GM12878 (cell line): ENCODE measurements at regions not wholly inside any gene's neighbourhood (a gene's known extent, or its start where the extent isn't known, plus 50 kb on each side); places are given as distances from the start of the nearest gene placed in this dataset.

ENCODE experiments used
- ATAC-seq: fragments of 200-7000 bp; cut with Tn5 transposase; 3 replicates; pipeline ENCODE4 v1.9.1; 2020; ENCODE audit warnings: mild to moderate bottlenecking, moderate library complexity
- BruUV-seq: library from RNA; stranded (reverse); fragments of 400-500 nt; replicated peaks from 2 replicates; lab custom pipeline; 2021; lab: Mats Ljungman, UMichigan
- CTCF ChIA-PET: fragments of 300-600 bp; sonication (Branson Sonifier 250); formaldehyde crosslinking; extraction: SDS; loops from one replicate; lab custom pipeline; 2021; ENCODE audit warnings: inconsistent platforms; lab: Yijun Ruan, JAX
- POLR2A ChIA-PET: fragments of 350-600 bp; formaldehyde crosslinking; extraction: SDS; loops from one replicate; lab custom pipeline; 2021; ENCODE audit warnings: inconsistent platforms; lab: Charles Lee
- RAD21 ChIA-PET: fragments of 300-600 bp; sonication (Branson Sonifier 250); formaldehyde crosslinking; loops from one replicate; lab custom pipeline; 2023; ENCODE audit warnings: antibody characterized with exemption; ENCODE audit not compliant: unreplicated experiment; lab: Charles Lee
- SMC1A ChIA-PET: fragments of 300-600 bp; sonication (Branson Sonifier 250); formaldehyde crosslinking; loops from one replicate; lab custom pipeline; 2023; ENCODE audit not compliant: unreplicated experiment, uncharacterized antibody; lab: Charles Lee
- DNase-seq: peaks from one replicate; pipeline ENCODE4 v3.0.0-alpha.2; 2011; ENCODE audit warnings: low read depth, low spot score
- FAIRE-seq: peaks from 3 replicates; lab custom pipeline; 2011; peaks lifted over from hg19 to GRCh38; lab: Jason Lieb, UNC
- H2AFZ ChIP-seq: 2 replicates; pipeline ENCODE4 v1.6.0; 2011; ENCODE audit warnings: low read depth, low read length, control low read depth; ENCODE audit not compliant: control insufficient read depth
- H3K27ac ChIP-seq: 2 replicates; pipeline ENCODE4 v1.5.1; 2011; ENCODE audit warnings: control low read depth; ENCODE audit not compliant: control insufficient read depth, insufficient read depth
- H3K27me3 ChIP-seq, 2 experiments: replicated peaks in 1 of 2; 2 replicates each; pipeline versions ENCODE4 v1.6.0 to v1.6.1; 2011; ENCODE audit warnings: low read length in 1 of 2; ENCODE audit not compliant: control insufficient read depth in 2 of 2, insufficient read depth in 2 of 2
- H3K36me3 ChIP-seq, 2 experiments: 2 replicates each; pipeline ENCODE4 v1.5.1; 2011; ENCODE audit warnings: low read length in 1 of 2; ENCODE audit not compliant: control insufficient read depth in 2 of 2, insufficient read depth in 2 of 2
- H3K4me1 ChIP-seq: 2 replicates; pipeline ENCODE4 v1.6.1; 2011; ENCODE audit warnings: mild to moderate bottlenecking, low read length, moderate library complexity, mixed read lengths; ENCODE audit not compliant: control insufficient read depth, insufficient read depth
- H3K4me2 ChIP-seq: 2 replicates; pipeline ENCODE4 v1.6.0; 2011; ENCODE audit warnings: control low read depth; ENCODE audit not compliant: control insufficient read depth, insufficient read depth
- H3K4me3 ChIP-seq: fragments of 200-600 bp; sonication (generic); 2 replicates; pipeline ENCODE4 v1.5.1; 2016
- H3K79me2 ChIP-seq: 2 replicates; pipeline ENCODE4 v1.6.0; 2011; ENCODE audit warnings: low read length; ENCODE audit not compliant: control insufficient read depth, insufficient read depth
- H3K9ac ChIP-seq: 2 replicates; pipeline ENCODE4 v1.8.0; 2011; ENCODE audit warnings: low read length, control low read depth, mixed read lengths; ENCODE audit not compliant: control insufficient read depth, insufficient read depth
- H3K9me3 ChIP-seq: replicated peaks from 3 replicates; pipeline ENCODE4 v1.5.1; 2011; ENCODE audit warnings: mild to moderate bottlenecking, low read length; ENCODE audit not compliant: control insufficient read depth, insufficient read depth
- H4K20me1 ChIP-seq: 2 replicates; pipeline ENCODE4 v1.6.0; 2011; ENCODE audit not compliant: control insufficient read depth, insufficient read depth
- KDM1A ChIP-seq: fragments of 200-600 bp; sonication (generic); IDR thresholded peaks from 2 replicates; pipeline ENCODE4 v1.6.1; 2016; ENCODE audit warnings: borderline replicate concordance
- KLF5 ChIP-seq: fragments of 450-650 bp; IDR thresholded peaks from 2 replicates; pipeline ENCODE4 v1.6.1; 2014; ENCODE audit warnings: mild to moderate bottlenecking; ENCODE audit not compliant: partially characterized antibody
- NFIC ChIP-seq: IDR thresholded peaks from 2 replicates; pipeline ENCODE4 v1.6.1; 2012; ENCODE audit warnings: low read depth, mild to moderate bottlenecking, inconsistent platforms, low read length, moderate library complexity
- NKRF ChIP-seq: fragments of 450-650 bp; conservative IDR thresholded peaks from 2 replicates; pipeline ENCODE4 v1.6.1; 2017; ENCODE audit warnings: mild to moderate bottlenecking, moderate library complexity
- NR2C2 ChIP-seq: IDR thresholded peaks from 2 replicates; pipeline ENCODE4 v1.6.1; 2011; ENCODE audit warnings: borderline replicate concordance, low read depth; ENCODE audit not compliant: control insufficient read depth, insufficient read length
- RAD21 ChIP-seq: IDR thresholded peaks from 2 replicates; pipeline ENCODE4 v1.6.1; 2011; ENCODE audit warnings: mild to moderate bottlenecking, low read depth, low read length, moderate library complexity; ENCODE audit not compliant: insufficient read depth
- TAF1 ChIP-seq: IDR thresholded peaks from 2 replicates; pipeline ENCODE4 v1.6.1; 2011; ENCODE audit warnings: mild to moderate bottlenecking, low read depth, low read length, borderline replicate concordance
- TBL1XR1 ChIP-seq: IDR thresholded peaks from 2 replicates; pipeline ENCODE4 v1.6.1; 2012; ENCODE audit warnings: low read depth, low read length, improper control_type of control experiment
- YBX1 ChIP-seq: fragments of 450-650 bp; IDR thresholded peaks from 2 replicates; pipeline ENCODE4 v1.6.1; 2016; ENCODE audit warnings: antibody characterized with exemption
- ZNF207 ChIP-seq: fragments of 450-650 bp; IDR thresholded peaks from 2 replicates; pipeline ENCODE4 v1.6.1; 2014; ENCODE audit warnings: antibody characterized with exemption, mild to moderate bottlenecking, borderline replicate concordance
- ZNF622 ChIP-seq: fragments of 450-650 bp; IDR thresholded peaks from 2 replicates; pipeline ENCODE4 v1.6.1; 2017; ENCODE audit warnings: mild to moderate bottlenecking, inconsistent platforms
- ZNF687 ChIP-seq: fragments of 450-650 bp; IDR thresholded peaks from 2 replicates; pipeline ENCODE4 v1.6.1; 2017; ENCODE audit warnings: mild to moderate bottlenecking, moderate library complexity
- WGBS: methylation state at CpG from one replicate; pipeline ENCODE4 v1.1.6; 2016; ENCODE audit warnings: low lambda C conversion rate; ENCODE audit not compliant: insufficient replicate concordance, insufficient coverage; ENCODE audit errors: missing lambda C conversion rate; 5-methylcytosine and 5-hydroxymethylcytosine counted together
- in situ Hi-C: fragments of 300-500 bp; cut with MboI; formaldehyde crosslinking; loops from 9 replicates; pipeline ENCODE4 v1.14.3; 2018; ENCODE audit warnings: mixed read lengths
- intact Hi-C: fragments of 100-400 bp; cut with micrococcal nuclease; formaldehyde crosslinking; loops from one replicate; pipeline ENCODE4 v1.14.2; 2022; ENCODE audit not compliant: unreplicated experiment

GRCh38 chr16:35255186-35255803, 1795.9 kb downstream of the TP53TG3F start:
- TF ChIP-seq RAD21: no peak
- TF ChIP-seq ZNF622: no peak
- no peak for TF ChIP-seq ZNF207
- no peak for TF ChIP-seq KDM1A
- no peak for TF ChIP-seq NFIC
- Histone ChIP-seq H2AFZ (no peak overlapping the region), H3K36me3 (no peaks in the 10 kb centered on the region), H3K4me1 (no peaks in the 10 kb centered on the region), H3K79me2 (no peaks in the 10 kb centered on the region), H3K27ac (no peak overlapping the region), H3K4me2 (no peak overlapping the region), H3K4me3 (no peak overlapping the region), H3K9ac (no peak overlapping the region), H3K27me3 (no peaks in the 10 kb centered on the region), H3K9me3 (no peaks in the 10 kb centered on the region; the same call in 2 of the 3 replicates), H4K20me1 (no peaks in the 10 kb centered on the region)
- no peak for DNase-seq
- intact Hi-C loops (no loop called here), in situ Hi-C loops (loop anchor here (25.0 kb wide), 4 partner anchors 107 to 882 kb away; no protein-coding TSS in a partner anchor)
- FAIRE-seq: no peak
- no peak for ATAC-seq
- RAD21 ChIA-PET: no interaction called here
- no TSS peak for BruUV-seq
- CTCF ChIA-PET: no interaction called here
- WGBS: 68% methylated on average over 29 of the region's 33 CpGs
- POLR2A ChIA-PET: no interaction called here
- SMC1A ChIA-PET: no interaction called here

- CTCF ChIA-PET: no interaction called here
- H3K4me3 ChIP-seq: no peak overlapping the region
- H3K4me1 ChIP-seq: no peaks in the 10 kb centered on the region
- in situ Hi-C loops: loop anchor here (25.0 kb wide), 4 partner anchors 106 to 881 kb away; no protein-coding TSS in a partner anchor
- ATAC-seq (no peak), FAIRE-seq (no peak), DNase-seq (no peak)
- RAD21 ChIA-PET: no interaction called here
- H4K20me1 ChIP-seq: no peaks in the 10 kb centered on the region
- intact Hi-C loops: no loop called here
- 35% methylated on average over 11 of the region's 11 CpGs for WGBS
- H3K27me3 ChIP-seq: no peaks in the 10 kb centered on the region
- no peaks in the 10 kb centered on the region for H3K36me3 ChIP-seq
- H2AFZ ChIP-seq: no peak overlapping the region
- H3K4me2 ChIP-seq: no peak overlapping the region
- POLR2A ChIA-PET: no interaction called here
- H3K9me3 ChIP-seq: no peaks in the 10 kb centered on the region; the same call in 2 of the 3 replicates
- no TSS peak for BruUV-seq
- H3K9ac ChIP-seq: no peak overlapping the region
- H3K27ac ChIP-seq: no peak overlapping the region
- SMC1A ChIA-PET: no interaction called here
- H3K79me2 ChIP-seq: no peaks in the 10 kb centered on the region
- no peak for TF ChIP-seq TAF1
- TF ChIP-seq KLF5: no peak
- TF ChIP-seq YBX1: no peak
- no peak for TF ChIP-seq ZNF687
- TF ChIP-seq NR2C2: no peak
- TF ChIP-seq TBL1XR1: no peak
- TF ChIP-seq NKRF: no peak
These were observed 1796.4 kb downstream of the TP53TG3F start for GRCh38 chr16:35255816-35256215.
